ENCODE measurements at regions not wholly inside any gene's neighbourhood (a gene's known extent, or its start where the extent isn't known, plus 50 kb on each side); places are given as distances from the start of the nearest gene placed in this dataset.

DNA sequence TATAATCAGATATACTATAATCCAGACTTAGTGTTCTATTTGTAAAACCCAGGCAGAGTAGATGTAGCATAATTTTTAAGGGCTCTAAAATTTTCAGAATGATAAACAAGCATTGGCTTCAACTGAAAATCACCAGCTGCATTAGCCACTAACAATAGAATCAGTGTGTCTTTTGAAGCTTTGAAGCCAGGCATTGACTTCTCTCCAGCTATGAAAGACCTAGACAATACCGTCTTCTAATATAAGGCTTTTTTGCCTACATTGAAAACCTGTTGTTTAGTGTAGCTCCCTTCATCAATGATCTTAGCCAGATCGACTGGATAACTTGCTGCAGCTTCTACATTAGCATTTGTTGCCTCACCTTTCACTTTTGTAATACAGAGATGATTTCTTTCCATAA is 1877.3 kb upstream of the ACO1 start:
- Mint-ChIP-seq H3K9me3 (no peaks in the 10 kb centered on the region), H3K27me3 (no peaks in the 10 kb centered on the region)
- POLR2A ChIA-PET: no interaction called here

DNA sequence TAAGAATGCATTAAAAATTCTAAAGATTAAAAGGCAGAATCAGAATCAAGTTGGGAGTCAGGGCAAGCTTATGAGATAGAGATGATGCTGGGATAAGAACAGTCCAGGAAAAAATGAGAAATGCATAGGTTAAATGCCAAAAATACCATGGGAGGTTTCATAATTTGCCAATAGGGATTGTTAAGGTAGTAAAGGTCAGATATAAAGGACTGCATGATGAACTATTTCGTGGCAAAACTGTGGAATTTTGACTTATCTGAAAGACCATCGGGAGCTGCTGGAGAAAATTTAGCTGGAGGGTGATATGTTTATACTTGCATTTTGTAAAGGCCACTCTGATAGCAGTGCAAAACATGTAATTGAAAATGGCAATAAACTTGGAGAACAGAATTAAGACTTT is 1872.8 kb upstream of the ACO1 start:
- Mint-ChIP-seq H3K4me1 (ENCODE audit: low read depth) (no peaks in the 10 kb centered on the region), H3K9me3 (no peaks in the 10 kb centered on the region), H3K4me3 (no peak overlapping the region), H3K27me3 (no peaks in the 10 kb centered on the region), H3K27ac (no peak overlapping the region), H3K36me3 (ENCODE audit: low read depth) (no peaks in the 10 kb centered on the region)
- intact Hi-C loops (cut with micrococcal nuclease): no loop called here
- ATAC-seq (no peak), DNase-seq (no peak)
- ChIA-PET POLR2A (no interaction called here), CTCF (no interaction called here)
- TF ChIP-seq CTCF (IDR thresholded peaks at IDR 0.05): no peak

More for the DNA sequence above, 1877.3 kb upstream of the ACO1 start:
- CTCF ChIA-PET: interaction anchor here (1.1 kb wide), 1 partner anchor 10 kb away, joined by 3 read pairs; no protein-coding TSS in a partner anchor
- intact Hi-C loops (cut with micrococcal nuclease): no loop called here
- Mint-ChIP-seq H3K27ac (no peak overlapping the region), H3K4me3 (no peak overlapping the region), H3K36me3 (ENCODE audit: low read depth) (no peaks in the 10 kb centered on the region), H3K4me1 (ENCODE audit: low read depth) (no peaks in the 10 kb centered on the region)
- no peak for TF ChIP-seq CTCF (IDR thresholded peaks at IDR 0.05)
- ATAC-seq (no peak), DNase-seq (no peak)

DNA sequence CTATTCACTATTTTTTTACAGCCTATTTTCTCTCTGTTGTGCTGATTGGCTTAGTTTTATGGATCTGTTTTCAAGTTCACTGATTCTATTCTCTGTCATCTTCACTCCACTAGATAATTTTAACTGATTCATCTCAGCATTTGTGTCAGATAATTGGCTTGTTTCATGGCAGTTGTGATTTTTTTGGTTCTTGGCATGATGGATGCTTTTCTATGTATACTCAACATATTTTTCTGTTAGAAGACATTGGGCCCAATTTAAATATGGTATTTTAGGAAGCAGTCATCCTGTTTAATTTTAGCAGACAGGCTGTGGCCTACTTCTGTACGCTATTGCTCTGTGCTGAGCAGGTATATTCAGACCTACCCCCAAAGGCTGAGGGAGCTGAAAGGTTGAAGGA is 1865.3 kb upstream of the ACO1 start:
- H3K27me3 Mint-ChIP-seq: no peaks in the 10 kb centered on the region
- no peaks in the 10 kb centered on the region for H3K4me1 Mint-ChIP-seq (ENCODE audit: low read depth)
- POLR2A ChIA-PET: no interaction called here
- H3K27ac Mint-ChIP-seq: no peak overlapping the region
- no peak for TF ChIP-seq CTCF (IDR thresholded peaks at IDR 0.05)
- no peaks in the 10 kb centered on the region for H3K9me3 Mint-ChIP-seq
- no peaks in the 10 kb centered on the region for H3K36me3 Mint-ChIP-seq (ENCODE audit: low read depth)
- DNase-seq (no peak), ATAC-seq (no peak)
- intact Hi-C loops (cut with micrococcal nuclease): no loop called here
- no peak overlapping the region for H3K4me3 Mint-ChIP-seq
- CTCF ChIA-PET: no interaction called here

GRCh38 chr9:30519756-30520155 is 1864.7 kb upstream of the ACO1 start:
- ATAC-seq (no peak), DNase-seq (no peak)
- intact Hi-C loops (cut with micrococcal nuclease): loop anchor here (10.0 kb wide), 1 partner anchor 55 kb away; no protein-coding TSS in a partner anchor
- H3K27me3 Mint-ChIP-seq: no peaks in the 10 kb centered on the region
- no peak overlapping the region for H3K4me3 Mint-ChIP-seq
- ChIA-PET POLR2A (no interaction called here), CTCF (no interaction called here)
- no peak overlapping the region for H3K27ac Mint-ChIP-seq
- no peak for TF ChIP-seq CTCF (IDR thresholded peaks at IDR 0.05)
- H3K9me3 Mint-ChIP-seq: no peaks in the 10 kb centered on the region
- H3K36me3 Mint-ChIP-seq (ENCODE audit: low read depth): no peaks in the 10 kb centered on the region
- H3K4me1 Mint-ChIP-seq (ENCODE audit: low read depth): no peaks in the 10 kb centered on the region

GRCh38 chr9:30522061-30522460 is 1862.4 kb upstream of the ACO1 start:
- Mint-ChIP-seq H3K9me3 (no peaks in the 10 kb centered on the region), H3K27ac (no peak overlapping the region), H3K36me3 (ENCODE audit: low read depth) (no peaks in the 10 kb centered on the region), H3K27me3 (no peaks in the 10 kb centered on the region), H3K4me1 (ENCODE audit: low read depth) (no peaks in the 10 kb centered on the region), H3K4me3 (no peak overlapping the region)
- intact Hi-C loops (cut with micrococcal nuclease): loop anchor here (10.0 kb wide), 1 partner anchor 57 kb away; no protein-coding TSS in a partner anchor
- no peak for ATAC-seq
- POLR2A ChIA-PET: no interaction called here
- no peak for DNase-seq
- CTCF ChIA-PET: no interaction called here
- no peak for TF ChIP-seq CTCF (IDR thresholded peaks at IDR 0.05)
